HG03565 (cell line): ENCODE measurements at regions not wholly inside any gene's neighbourhood (a gene's known extent, or its start where the extent isn't known, plus 50 kb on each side); places are given as distances from the start of the nearest gene placed in this dataset.

ENCODE experiments used
- ATAC-seq: cut with Tn5 transposase; IDR thresholded peaks from one replicate; pipeline ENCODE4 v1.9.1; 2021; ENCODE audit warnings: mild to moderate bottlenecking, moderate library complexity; ENCODE audit not compliant: unreplicated experiment

- ATAC-seq, result no peak
Observed at GRCh38 chr5:1669276-1670155, 130.1 kb downstream of the MRPL36 start.

DNA sequence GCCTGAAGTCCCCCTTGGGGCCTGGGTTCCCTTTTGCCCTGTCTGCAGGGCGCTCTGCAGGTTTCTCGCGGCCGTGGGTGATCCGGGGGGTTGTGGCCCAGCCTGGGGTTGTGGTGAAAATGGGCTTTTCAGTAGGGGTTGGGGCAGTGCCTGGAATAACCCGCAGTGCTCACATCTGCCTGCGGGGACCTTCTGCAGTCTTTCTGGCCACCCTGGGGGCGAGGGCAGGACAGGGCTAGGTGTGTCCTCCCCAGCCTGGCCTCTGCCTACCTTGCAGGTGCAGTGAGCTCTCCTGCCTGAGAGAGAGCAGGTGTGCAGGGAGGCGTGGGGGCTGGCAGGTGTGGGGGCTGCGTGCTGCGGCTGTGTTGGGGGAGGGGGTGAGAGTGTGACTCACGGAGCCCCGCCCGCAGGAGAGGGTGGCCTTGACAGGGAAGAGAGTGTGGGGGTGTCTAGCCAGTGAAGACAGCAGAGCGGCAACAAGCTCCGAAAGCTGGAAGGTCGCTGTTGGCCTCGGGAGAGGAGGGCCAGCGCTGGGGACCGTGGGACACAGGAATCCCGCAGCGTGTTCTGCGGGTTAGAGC, 131.4 kb downstream of the MRPL36 start:
- no peak for ATAC-seq

GRCh38 chr5:1667648-1668140, 131.9 kb downstream of the MRPL36 start:
- no peak for ATAC-seq

DNA sequence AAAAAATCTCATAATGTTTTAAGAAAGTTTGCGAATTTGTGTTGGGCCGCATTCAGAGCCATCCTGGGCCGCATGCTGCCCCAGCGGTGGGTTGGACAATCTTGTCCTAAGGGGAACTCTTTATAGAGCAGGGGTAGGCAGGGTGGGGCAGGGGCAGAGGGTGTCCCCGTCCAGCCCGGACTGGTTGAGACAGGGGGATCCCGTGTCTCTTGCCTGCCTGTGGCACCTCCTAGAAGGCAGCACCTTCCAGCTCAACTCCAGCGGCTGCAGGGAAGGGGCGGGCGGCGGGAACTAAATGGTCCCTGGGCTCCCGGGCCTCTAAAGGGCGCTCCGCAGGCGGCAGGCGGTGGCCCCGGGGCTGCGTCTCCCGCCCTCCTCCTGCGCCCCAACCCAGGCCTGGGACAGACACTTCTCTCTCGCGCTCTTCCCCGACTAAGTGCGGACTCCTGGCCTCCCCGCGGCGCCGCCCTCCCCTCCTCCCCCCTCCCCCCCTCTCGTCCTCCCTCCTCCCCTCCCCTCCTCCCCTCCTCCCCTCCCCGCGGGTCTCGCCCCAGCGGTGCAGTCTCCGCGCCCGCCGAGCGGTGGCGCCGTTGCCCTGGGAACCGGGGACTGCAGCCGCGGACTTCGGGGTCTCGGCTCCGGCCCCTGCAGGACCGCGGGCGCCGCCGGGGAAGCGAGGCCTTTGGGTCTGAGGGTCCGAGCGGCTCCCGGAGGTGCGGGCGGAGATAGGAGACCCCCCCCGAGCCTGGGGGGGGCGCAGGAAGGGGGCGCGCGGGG, 132.6 kb downstream of the MRPL36 start:
- ATAC-seq, result no peak

- no peak for ATAC-seq
Observed at GRCh38 chr5:1666221-1666620, 133.4 kb downstream of the MRPL36 start.

DNA sequence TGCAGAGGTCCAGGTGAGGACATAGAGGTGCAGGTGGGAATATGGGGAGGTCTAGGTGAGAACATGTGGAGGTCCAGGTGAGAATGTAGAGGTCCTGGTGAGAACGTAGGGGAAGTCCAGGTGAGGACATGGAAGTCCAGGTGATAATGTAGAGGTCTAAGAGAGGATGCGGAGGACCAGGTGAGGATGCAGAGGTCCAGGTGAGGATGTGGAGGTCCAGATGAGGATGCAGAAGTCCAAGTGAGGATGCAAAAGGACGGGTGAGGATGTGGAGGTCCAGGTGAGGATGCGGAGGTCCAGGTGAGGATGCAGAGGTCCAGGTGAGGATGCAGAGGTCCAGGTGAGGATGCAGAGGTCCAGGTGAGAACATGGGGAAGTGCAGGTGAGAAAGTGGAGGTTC, 133.8 kb downstream of the MRPL36 start:
- no peak for ATAC-seq

DNA sequence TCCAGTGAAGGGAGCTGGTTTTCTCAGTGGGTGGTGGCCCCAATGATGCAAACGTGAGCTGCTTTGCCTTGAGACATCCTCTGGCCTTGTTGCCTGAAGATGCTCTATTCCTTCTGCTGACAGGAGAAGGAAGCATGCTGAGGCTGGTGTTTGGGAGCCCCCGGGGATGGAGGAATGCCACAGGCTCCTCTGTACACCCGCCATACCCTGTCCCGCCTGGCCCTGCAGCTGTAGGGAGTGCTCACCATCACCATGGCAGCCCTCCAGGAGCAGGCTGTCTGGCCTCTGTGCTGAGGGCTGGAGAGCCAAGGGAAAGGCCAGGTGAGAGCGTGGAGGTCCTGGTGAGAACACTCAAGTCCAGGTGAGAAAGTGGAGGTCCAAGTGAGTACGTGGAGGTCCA, 134.4 kb downstream of the MRPL36 start:
- no peak for ATAC-seq

DNA sequence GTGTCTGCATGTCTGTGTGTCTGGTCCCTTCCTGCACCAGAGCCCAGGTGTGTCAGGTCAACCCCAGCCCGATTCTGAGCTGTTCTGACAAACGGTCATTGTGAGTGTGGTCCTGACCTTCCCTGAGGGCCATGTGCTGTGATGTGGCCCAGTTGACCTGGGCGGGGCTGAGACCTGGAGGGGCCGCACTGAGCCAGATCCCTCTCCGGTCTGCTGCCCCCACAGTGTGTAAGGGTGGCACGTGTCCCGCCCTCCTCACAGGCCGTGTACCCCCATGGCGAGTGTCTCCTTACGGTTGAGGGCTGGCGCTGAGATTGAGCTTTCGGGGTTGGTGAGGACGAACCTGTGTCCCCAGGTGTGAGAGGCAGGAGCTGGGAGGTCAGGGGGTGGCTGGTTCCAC, 136.5 kb downstream of the MRPL36 start:
- no peak for ATAC-seq

DNA sequence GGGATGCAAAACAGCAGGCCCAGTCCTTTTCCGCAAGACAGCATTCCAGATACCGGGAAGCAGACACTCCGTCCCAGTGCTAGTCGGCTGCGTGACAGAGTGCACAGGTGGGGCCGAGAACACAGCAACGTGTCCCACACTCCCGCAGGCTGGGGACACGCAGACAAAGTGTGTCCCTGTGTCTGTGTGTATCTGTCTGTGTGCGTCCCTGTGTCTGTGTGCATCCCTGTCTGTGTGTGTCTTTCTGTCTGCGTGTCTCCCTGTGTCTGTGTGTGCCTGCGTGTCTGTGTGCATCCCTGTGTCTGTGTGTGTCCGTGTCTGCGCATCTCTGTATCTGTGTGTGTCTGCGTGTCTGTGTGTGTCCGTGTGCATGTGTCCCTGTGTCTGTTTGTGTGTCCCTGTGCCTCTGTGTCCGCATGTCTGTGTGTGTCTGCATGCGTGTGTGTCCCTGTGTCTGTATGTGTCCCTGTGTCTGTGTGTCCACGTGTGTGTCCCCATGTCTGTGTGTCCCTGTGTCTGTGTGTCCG, 137.0 kb downstream of the MRPL36 start:
- no peak for ATAC-seq

- no peak for ATAC-seq
Observed at GRCh38 chr5:1661831-1662558, 137.6 kb downstream of the MRPL36 start.

DNA sequence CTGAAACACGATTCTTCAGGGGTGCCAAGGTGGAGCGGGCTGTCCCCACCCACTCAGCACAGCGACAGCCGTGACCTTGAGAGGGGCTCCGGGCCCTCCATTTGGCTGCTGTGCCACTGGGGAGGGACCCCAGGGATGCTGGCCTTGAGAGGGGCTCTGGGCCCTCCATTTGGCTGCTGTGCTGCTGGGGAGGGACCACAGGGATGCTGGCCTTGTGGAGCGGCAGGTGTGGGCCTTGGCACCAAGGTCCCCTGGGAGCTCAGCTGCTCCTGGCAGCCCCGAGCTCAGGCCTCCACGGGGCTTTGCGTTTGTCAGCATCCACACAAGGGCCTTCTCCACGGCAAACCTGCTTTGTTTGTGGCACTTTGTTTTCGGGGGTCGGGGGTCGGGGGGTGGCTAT, 137.6 kb upstream of the LPCAT1 start:
- ATAC-seq, result no peak

DNA sequence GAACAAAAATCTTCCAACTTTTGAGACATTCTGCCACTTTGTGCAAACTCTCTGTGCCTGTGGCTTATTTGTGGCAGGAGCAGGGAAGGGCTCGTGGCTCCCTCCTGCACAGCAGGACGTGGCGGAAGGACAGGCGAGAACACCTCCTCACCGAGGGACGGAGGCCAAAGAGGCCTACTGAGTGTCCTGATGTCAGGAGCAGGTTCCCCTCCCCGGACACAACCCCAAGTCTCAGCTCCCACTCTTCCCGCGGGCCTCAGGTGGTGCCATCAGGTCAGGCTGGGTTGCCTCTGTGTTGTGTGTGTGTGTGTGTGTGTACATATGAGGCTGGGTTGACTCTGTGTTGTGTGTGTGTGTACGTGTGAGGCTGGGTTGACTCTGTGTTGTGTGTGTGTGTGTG, 136.8 kb upstream of the LPCAT1 start:
- no peak for ATAC-seq

- no peak for ATAC-seq
Observed at GRCh38 chr5:1660001-1660400, 136.2 kb upstream of the LPCAT1 start.

- no peak for ATAC-seq
Observed at GRCh38 chr5:1659100-1659981, 135.6 kb upstream of the LPCAT1 start.

DNA sequence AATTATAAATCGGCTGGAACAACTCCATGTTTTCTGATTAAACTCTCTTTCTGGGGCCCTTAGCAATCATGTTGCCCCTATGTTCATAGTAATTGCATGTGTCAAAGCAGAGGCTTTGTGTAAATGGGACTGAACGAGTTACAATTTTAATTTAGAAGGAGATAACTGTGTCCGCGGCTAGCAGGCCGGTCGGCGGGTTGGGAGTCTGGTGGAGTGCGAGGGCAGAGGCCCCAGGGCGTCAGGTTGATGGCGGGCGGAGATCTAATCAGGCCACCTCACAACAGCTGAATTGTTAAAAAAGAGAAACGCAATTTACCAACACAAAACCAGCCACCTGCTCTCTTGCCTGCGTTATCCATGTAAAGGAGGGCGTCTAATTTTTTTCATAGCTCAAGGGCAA, 134.9 kb upstream of the LPCAT1 start:
- no peak for ATAC-seq

DNA sequence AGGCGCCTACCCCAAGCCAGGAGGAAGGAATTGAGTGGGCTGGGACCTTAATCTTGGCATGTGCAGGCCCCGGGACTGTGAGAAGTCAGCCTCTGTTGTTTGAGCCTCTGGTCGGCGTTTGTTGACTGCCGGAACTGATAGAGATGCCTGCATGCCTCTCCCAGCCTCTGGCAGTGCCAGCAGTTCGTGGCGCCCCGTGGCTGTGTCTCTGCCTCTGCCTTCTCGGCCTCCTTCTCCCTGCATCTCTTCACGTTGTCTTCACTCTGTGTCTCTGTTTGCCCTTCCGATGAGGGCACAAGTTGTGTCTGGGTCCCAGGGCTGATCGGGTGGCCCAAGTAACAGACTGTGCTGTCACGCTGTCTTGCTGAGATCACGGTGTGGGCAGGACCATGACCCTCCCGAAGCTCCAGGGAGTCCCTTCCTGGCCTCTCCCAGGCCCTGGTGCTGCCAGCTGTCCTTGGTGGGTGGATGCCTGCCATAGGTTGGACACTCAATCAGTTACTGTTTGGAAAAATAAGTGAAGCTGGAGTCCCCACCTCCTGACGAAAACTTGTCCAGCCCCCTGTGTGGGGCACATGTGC, 133.5 kb upstream of the LPCAT1 start:
- no peak for ATAC-seq

DNA sequence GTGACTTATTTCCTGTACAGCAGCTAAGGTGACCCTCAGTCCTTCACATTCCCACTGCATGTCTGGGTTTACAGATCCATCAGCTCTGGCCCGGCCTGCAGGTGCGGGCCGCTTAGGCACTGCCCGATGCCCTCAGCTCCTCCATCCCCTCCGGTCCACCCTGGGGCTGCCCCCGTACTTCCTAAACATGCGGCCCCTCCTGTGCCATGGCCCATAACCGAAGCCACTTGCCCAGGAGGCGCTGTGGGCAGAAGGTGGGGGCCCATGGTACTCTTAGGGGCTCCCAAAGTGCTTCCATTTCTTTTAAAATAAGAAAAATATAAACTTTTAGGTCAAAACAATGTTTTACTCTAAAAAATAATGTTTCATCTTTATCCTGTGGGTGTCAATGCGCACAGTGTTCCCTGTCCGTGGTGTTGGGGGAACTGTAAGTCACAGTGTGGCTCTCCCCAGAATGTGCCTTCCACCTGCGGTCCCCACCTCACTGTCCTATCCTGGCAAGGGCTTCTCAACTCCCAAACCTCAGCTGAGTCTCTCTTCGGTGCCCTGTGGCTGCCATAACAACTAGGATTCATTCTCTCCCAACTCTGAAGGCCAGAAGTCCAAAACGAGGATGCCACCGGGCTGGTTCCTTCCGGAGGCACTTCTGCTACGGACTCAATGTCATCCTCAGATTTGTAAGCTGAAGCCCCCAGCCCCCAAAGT, 132.7 kb upstream of the LPCAT1 start:
- ATAC-seq, result no peak

DNA sequence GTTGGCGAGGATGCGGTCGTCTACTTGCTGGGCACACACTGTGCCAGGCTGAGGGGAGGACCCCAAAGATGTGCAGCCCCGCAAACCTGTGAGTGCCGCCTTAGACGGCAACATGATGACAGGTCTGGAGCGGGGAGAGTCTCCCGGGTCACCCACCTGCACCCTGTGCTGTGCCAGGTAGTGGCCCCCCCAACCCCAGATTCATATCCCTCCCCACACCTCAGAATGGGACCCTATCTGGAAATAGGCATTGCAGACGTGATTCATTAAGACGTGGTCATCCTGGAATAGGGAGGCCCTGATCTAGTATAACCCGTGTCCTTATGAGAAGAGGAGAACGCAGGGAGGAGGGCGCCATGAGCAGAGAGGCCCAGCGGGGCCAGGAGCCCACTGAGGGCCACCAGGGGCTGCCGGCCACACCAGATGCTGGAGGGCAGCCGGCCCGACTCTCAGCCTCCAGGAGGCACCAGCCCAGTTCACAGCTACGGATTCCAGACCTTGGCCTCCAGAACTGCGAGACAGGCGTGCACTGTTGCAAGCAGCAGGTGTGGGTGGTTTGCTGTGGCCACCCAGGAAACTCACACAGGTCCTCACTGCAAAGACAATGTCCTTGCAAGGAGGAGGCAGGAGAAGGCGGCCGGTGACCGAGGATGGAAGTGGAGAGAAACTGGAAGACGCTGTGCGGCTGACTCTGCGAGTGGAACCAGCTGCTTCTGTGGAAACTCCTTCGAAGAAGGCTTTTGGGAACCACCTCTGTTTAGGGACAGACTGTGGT, 131.9 kb upstream of the LPCAT1 start:
- ATAC-seq, result no peak
